ENCODE measurements at regions not wholly inside any gene's neighbourhood (a gene's known extent, or its start where the extent isn't known, plus 50 kb on each side); places are given as distances from the start of the nearest gene placed in this dataset.

GRCh38 chrX:82070948-82071347, 869.0 kb downstream of the SH3BGRL start:
- no peak overlapping the region for H3K4me3 ChIP-seq (ENCODE audit: control extremely low read depth in 1 of 5, extremely low read depth in 1 of 5, insufficient read depth in 1 of 5, low read depth in 2 of 5, low read length in 4 of 5)
- H3K4me1 ChIP-seq (ENCODE audit: control insufficient read depth in 2 of 2, insufficient read depth in 2 of 2, low read length in 2 of 2): no peaks in the 10 kb centered on the region
- ChIA-PET CTCF (no interaction called here), POLR2A (no interaction called here)
- H2AFZ ChIP-seq (ENCODE audit: insufficient read depth, low read depth, low read length, poor library complexity, severe bottlenecking): no peak overlapping the region
- no peak overlapping the region for H3K27ac ChIP-seq (ENCODE audit: low read length in 2 of 2)
- H4K20me1 ChIP-seq (ENCODE audit: control insufficient read depth, insufficient read depth, low read length, poor library complexity, severe bottlenecking): no peaks in the 10 kb centered on the region
- no peaks in the 10 kb centered on the region for H3K36me3 ChIP-seq (replicated peaks in 1 of 2; ENCODE audit: control extremely low read depth in 1 of 2, control insufficient read depth in 1 of 2, extremely low read depth in 1 of 2, insufficient read depth in 2 of 2, low read length in 1 of 2)
- H3K27me3 ChIP-seq (replicated peaks in 1 of 4; ENCODE audit: control extremely low read depth in 1 of 4, control insufficient read depth in 3 of 4, insufficient read depth in 4 of 4, low read length in 3 of 4): no peaks in the 10 kb centered on the region
- no peak overlapping the region for H3K9ac ChIP-seq (ENCODE audit: low read length)
- DNase-seq (no peak), ATAC-seq (ENCODE audit: low read depth) (no peak)
- TF ChIP-seq CTCF (IDR thresholded peaks at IDR 0.05) (no peak), EZH2 (IDR thresholded peaks at IDR 0.05; ENCODE audit: borderline replicate concordance, insufficient read depth, low read depth, low read length, poor library complexity, severe bottlenecking) (no peak)
- Mint-ChIP-seq H3K9me3 (ENCODE audit: insufficient read depth) (peaks cover 3% of the 10 kb centered on the region), H3K4me1 (no peaks in the 10 kb centered on the region), H3K27me3 (no peaks in the 10 kb centered on the region), H3K4me3 (no peak overlapping the region), H3K27ac (no peak overlapping the region)
- intact Hi-C loops (cut with micrococcal nuclease): no loop called here
- H3K79me2 ChIP-seq (ENCODE audit: control insufficient read depth, insufficient read depth, low read length): no peaks in the 10 kb centered on the region
- no peaks in the 10 kb centered on the region for H3K9me3 ChIP-seq (ENCODE audit: control extremely low read depth in 1 of 3, control insufficient read depth in 2 of 3, insufficient read depth in 1 of 3, low read length in 2 of 3)
- no peak overlapping the region for H3K4me2 ChIP-seq (replicated peaks; ENCODE audit: low read depth, low read length, poor library complexity, severe bottlenecking)
- WGBS (ENCODE audit: insufficient coverage): no CpG with 5 or more reads among the region's 1 CpG

- H3K27me3 ChIP-seq (replicated peaks in 1 of 4; ENCODE audit: control extremely low read depth in 1 of 4, control insufficient read depth in 3 of 4, insufficient read depth in 4 of 4, low read length in 3 of 4): no peaks in the 10 kb centered on the region
- no peak for ATAC-seq (ENCODE audit: low read depth)
- no peak overlapping the region for H3K4me2 ChIP-seq (replicated peaks; ENCODE audit: low read depth, low read length, poor library complexity, severe bottlenecking)
- no peaks in the 10 kb centered on the region for H3K36me3 ChIP-seq (replicated peaks in 1 of 2; ENCODE audit: control extremely low read depth in 1 of 2, control insufficient read depth in 1 of 2, extremely low read depth in 1 of 2, insufficient read depth in 2 of 2, low read length in 1 of 2)
- CTCF ChIA-PET: no interaction called here
- H3K4me3 ChIP-seq (ENCODE audit: control extremely low read depth in 1 of 5, extremely low read depth in 1 of 5, insufficient read depth in 1 of 5, low read depth in 2 of 5, low read length in 4 of 5): no peak overlapping the region
- Mint-ChIP-seq H3K4me1 (no peaks in the 10 kb centered on the region), H3K27me3 (no peaks in the 10 kb centered on the region), H3K4me3 (no peak overlapping the region), H3K9me3 (ENCODE audit: insufficient read depth) (no peaks in the 10 kb centered on the region), H3K27ac (no peak overlapping the region)
- no peak overlapping the region for H3K9ac ChIP-seq (ENCODE audit: low read length)
- H3K4me1 ChIP-seq (ENCODE audit: control insufficient read depth in 2 of 2, insufficient read depth in 2 of 2, low read length in 2 of 2): no peaks in the 10 kb centered on the region
- intact Hi-C loops (cut with micrococcal nuclease): no loop called here
- POLR2A ChIA-PET: no interaction called here
- H2AFZ ChIP-seq (ENCODE audit: insufficient read depth, low read depth, low read length, poor library complexity, severe bottlenecking): no peak overlapping the region
- H3K9me3 ChIP-seq (ENCODE audit: control extremely low read depth in 1 of 3, control insufficient read depth in 2 of 3, insufficient read depth in 1 of 3, low read length in 2 of 3): peaks cover 0 to 2% (median 0%) of the 10 kb centered on the region in 3 donors
- no peaks in the 10 kb centered on the region for H4K20me1 ChIP-seq (ENCODE audit: control insufficient read depth, insufficient read depth, low read length, poor library complexity, severe bottlenecking)
- no peak for TF ChIP-seq EZH2 (IDR thresholded peaks at IDR 0.05; ENCODE audit: borderline replicate concordance, insufficient read depth, low read depth, low read length, poor library complexity, severe bottlenecking)
- TF ChIP-seq CTCF (IDR thresholded peaks at IDR 0.05): no peak
- H3K79me2 ChIP-seq (ENCODE audit: control insufficient read depth, insufficient read depth, low read length): no peaks in the 10 kb centered on the region
- DNase-seq: no peak
- no peak overlapping the region for H3K27ac ChIP-seq (ENCODE audit: low read length in 2 of 2)
- WGBS (ENCODE audit: insufficient coverage): no CpG with 5 or more reads among the region's 1 CpG
Observed at GRCh38 chrX:82081027-82081426, 879.1 kb downstream of the SH3BGRL start.

Measured in B cell (primary cell).